NCI-H2196 treated with DMSO at 0.1 percent for 48 hours (cell line): ENCODE measurements at regions not wholly inside any gene's neighbourhood (a gene's known extent, or its start where the extent isn't known, plus 50 kb on each side); places are given as distances from the start of the nearest gene placed in this dataset.
"Not testable (repeated sequence)": the region's sequence is repeated elsewhere in the genome, so short reads cannot be mapped to it uniquely, and the experiment has no call there.

Source experiments
- DNase-seq: peaks from one replicate; lab custom pipeline; 2025; ENCODE audit not compliant: unreplicated experiment; lab: John Stamatoyannopoulos, UW

DNA sequence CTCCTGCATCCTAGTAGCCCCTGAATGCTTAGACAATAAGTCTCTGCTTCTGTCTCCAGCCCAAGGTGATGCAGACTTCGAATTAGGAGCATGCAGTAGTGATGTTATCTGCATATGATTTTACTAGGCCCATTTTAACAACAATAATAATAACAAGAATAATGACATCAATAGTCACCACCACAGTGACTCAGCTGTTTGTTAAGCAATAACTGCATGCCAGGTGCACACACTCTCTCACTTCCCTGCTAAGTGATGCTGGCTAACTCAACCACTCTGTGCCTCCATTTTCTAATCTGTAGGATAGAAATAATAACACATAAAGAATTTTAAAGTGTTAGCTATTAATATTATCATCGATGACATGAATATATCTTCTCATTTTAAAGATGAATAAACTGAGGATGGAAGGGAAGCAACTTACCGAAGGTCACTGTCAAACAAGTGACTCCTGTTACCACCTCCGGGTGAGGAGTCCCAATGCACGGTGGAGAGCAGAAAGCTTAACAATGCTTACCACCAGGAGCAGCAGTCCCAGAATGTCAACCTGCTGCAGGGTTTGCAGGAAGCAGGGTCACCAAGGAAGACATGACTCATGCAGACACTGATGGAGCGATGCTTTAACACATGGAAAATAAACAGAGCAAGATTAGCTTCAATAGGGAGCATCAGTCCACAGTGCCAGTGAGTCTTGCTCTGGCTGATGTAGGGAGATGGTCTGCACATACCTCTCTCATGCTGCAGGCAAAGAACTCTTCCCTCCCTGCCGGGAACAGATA, 290.2 kb downstream of the SPATA17 start:
- DNase-seq, result no peak

DNA sequence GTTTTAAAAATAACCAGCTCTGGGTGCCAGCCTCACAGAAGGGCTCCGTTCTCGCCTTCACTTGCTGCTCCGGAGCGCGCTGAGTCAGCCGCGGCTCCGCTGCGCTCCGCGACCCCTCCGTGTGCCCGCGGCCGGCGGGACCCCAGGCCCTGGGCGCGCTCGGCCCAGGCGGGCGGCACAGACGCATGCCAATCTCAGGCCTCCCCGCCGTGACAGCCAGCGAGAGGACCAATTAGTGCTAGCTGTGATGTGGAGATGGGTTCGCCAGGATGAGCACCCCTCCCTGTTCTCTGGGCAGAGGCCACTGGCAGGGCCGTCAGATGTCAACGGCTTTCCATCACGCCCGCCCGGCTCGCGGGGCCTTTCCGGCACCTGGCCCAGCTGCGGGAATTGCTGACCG, 293.8 kb downstream of the SPATA17 start:
- no peak for DNase-seq

DNA sequence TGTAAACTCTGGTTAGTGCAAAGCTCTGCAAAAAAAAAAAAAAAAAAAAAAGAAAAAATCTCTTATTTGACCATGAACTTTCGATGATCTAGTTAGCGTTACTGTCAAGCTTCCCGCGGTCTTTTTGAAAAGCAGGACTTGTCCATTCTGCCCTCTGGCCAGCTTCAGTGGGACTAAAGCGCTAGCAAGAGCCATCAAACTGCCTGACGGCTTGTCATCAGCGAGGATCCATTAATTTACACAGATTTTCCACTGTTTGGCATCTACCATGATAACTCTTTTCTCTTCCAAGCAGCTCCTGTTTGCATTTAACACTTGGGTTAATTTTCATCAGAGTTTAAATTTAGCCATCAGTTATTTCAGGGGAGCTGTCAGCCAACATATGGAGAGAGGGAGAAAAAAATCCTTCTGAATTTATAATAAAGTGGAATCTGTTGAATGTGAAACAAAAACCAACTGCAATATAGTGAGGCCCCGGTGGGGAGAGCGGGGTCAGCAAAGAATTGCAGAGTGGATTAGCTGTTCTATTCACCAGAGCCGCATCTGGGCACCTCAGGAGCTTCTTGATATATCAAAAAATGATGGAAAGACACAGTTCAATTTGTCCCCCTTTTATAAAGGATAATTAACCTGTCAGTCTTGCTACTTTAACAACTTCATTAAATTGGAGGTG, 298.2 kb downstream of the SPATA17 start:
- DNase-seq, result no peak

DNA sequence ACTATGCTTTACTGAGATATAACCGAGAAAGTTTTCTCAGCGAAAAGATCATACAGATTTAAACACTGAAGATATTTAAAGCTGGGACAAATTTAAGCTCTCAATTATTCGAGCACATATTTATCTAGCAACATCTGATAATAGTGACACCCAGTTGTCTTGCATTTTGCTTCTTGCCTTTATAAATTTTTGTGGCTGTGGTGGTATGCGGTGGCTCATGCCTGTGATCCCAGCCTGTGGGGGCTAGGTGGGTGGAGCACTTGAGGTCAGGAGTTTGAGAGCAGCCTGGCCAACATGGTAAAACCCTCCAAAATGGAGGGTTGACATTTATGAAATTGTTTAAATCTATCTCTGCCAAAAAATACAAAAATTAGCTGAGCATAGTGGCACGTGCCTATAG, 312.2 kb downstream of the SPATA17 start:
- DNase-seq, result no peak

DNA sequence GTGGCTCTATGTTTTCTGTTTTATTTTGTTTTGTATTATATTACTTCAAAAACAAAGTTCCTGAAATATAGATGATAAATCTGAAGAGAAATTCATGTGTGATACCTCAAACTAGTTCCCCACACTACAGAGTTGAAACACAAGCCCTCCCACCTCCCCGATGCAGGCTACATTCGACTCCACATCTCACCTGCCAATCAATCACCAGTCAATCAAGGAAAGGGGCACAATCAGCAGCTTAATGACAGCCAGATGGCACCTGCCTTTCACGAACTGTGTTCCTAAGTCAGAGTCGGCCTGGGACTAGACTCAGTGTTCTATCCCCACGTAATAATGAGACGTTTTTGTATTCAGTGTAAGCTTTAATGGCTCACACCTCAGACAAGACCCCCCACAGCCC, 313.4 kb downstream of the SPATA17 start:
- DNase-seq, result no peak

DNA sequence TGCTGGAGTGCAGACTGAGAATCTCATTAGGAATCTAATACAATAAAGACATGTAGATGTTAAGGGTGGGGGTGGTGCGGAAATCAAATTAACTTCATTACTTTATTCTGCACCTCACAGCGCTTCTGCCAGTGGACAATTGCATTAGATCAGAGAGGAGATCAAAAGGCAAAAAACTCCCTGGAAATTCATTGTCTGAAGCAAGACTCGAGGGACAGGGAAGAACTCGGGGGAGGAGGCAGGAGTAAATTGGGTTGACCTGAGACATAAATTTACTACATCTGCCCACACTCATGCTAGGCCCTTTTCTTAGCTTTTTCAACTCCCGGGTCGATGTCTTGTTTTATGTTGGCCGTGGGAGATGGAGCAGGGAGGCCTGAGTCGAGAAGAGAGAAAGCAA, 315.4 kb downstream of the SPATA17 start:
- no peak for DNase-seq

DNA sequence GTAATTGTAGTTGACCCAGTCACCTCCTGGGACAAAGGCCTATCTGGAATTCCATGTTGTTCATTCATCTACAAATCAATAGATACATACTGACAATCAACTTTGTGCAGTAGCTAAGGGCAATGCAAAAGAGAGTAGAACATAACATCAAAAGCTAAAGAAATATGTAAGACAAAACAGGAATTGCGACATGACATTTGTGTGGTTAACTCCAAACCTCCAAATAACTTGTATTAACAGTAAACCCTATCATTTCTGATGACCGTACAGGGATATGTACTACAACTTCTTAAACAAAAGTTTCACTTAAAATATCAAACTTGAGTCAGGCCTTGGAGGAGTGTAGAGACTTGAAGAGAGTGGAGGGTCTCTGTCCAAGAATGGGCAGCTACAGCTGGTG, 317.6 kb downstream of the SPATA17 start:
- DNase-seq, result no peak

DNA sequence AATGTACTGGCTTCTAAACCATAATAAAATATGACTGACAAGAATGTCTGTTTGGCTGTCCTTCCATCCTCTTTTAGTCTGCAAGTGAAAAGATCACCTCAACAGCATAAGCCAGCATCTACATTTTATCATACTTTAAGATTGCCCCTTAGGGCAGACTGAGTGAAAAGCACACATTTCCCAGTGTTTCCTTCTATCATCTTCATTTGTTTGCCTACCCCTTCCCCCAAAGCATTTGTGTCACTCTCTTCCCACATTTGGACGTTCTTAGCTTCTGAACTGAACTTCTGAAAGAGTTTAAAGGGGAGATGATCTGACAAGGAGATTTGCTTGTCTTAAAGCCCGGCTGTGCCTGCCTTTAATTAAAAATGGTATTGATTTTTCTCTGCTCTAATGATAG, 322.2 kb downstream of the SPATA17 start:
- DNase-seq, result no peak

DNA sequence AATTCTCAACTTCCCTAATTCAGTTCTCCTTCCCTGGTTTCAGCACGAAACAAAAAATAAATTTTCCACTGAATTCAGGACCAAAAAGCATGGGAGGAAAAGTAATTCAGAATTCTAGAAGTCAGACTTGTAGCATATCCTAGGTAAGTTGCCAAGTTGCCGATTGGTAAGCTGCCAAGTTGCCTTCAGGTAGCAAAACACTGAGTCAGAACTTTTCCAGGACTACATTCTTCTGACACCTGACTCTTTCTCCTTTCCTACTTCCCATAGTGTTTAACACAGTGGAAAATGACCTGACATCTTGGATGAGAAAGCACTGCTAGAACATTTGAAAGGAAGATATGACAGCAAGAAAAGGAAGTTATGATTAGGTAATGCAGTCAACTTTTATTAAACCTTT, 322.8 kb downstream of the SPATA17 start:
- no peak for DNase-seq

DNA sequence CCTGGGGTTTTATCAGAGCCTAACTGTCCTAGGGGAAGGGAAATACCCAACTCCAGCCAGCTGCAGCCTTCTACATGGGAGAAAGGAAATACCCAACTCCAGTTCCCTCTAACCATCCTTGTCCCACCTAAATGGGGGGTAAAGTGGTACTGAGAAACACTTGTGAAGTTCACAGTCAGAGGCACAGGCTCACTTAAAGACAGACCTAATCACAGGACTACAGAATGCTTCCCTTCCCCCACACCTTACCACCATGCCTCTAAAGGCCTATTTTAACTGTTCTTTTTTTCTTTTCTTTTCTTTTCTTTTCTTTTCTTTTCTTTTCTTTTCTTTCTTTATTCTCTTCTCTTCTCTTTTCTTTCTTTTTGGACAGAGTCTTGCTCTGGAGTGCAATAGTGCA, 324.6 kb downstream of the SPATA17 start:
- DNase-seq, result no peak

DNA sequence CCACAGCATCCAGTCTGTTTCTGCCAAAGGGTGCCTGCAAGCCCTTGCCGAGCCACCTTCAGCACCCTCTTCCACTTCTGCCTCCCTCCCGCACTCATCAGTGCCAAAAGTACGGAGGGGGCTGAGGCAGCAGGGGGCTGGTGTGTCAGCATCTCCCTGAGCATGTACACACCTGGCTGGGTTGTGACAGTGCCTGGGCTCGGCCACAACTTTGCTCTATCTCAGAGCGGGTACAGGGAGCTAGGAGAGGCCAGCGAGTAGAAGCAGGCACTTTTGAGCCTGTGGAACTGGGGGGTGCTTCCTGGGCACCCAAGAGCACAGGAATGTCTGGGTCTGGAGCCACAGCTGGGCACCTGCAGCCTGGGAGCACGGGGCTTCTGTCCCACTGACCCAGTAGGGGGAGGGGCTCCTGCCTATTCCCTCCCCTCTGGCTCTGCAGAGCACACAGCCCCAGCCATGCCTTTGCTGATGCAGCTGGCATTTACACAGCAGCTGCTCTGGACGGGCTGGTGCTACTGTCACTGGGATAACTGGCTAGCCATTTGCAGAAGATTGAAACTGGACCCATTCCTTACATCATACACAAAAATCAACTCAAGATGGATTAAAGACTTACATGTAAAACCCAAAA, 319.8 kb upstream of the RRP15 start:
- DNase-seq, result no peak

DNA sequence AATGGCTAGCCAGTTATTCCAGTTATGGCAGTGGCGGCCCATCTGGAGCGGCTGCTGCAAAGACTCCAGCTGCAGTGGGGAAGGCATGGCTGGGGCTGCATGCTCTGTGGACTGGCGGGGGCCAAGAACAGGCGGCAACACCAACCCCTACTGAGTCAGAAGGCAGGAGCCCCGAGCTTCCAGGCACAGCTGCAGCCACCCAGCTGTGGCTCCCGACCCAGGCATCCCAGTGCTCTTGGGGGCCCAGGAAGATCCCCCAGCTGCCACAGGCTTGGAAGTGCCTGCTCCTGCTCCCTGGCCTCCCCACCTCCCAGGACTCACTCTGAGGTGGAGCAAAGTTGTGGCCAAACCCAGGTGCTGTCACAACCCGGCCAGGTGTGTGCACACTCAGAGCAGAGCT, 317.0 kb upstream of the RRP15 start:
- no peak for DNase-seq

DNA sequence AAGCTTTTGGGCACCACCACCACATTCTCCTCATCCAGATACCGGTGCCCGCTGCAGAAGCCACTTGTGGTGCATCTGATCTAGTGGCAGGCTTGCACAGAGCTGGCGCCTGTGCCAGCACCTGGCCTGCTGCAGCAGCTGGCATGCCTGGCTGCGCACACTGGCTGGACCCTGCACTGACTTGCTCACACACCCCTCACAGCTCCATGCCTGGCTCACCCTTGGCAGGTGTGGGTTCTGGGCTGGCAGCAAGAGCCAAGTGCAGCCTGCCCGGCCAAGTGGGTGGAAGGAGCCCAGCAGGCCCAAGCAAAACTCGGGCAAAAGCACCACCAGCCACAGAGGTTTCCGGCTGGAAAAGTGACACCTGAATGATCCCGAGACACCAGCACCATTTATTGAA, 315.7 kb upstream of the RRP15 start:
- no peak for DNase-seq

DNA sequence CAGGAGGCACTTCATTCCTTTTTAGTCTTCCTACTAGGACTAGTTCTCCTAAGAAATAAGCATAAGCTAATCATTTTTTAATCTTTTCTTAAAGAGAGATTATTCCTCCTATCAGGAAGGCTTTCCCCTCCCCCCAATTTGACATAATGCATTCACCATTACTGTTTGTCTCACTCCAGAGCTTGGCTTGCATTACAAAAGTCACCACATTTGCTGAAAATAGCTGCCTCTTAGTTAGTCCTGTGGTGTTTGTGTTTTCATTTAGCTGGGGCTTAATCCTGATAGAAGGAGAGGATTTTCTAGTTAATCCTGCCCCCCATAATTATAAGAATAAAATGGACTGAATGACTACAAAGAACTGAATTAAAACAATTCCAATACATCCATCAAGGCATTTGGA, 307.1 kb upstream of the RRP15 start:
- no peak for DNase-seq

DNA sequence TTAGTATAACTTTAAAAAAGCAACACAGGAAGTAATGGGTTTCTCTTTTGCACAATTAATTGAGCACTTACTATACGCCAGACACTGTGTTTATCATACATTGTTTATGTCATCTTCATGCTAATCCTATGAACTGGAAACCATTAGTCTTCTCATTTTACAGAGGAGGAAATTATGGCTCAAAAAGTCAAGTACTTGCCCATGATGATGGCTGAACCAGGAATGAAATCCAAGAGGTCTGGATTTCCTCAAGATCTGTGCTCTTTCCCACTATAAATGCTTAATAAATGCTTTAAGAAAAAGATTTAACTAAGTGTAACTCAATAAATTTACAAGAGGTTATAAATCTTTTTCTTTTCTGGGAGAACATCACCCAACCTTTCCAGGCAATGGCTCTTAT, 303.7 kb upstream of the RRP15 start:
- no peak for DNase-seq

DNA sequence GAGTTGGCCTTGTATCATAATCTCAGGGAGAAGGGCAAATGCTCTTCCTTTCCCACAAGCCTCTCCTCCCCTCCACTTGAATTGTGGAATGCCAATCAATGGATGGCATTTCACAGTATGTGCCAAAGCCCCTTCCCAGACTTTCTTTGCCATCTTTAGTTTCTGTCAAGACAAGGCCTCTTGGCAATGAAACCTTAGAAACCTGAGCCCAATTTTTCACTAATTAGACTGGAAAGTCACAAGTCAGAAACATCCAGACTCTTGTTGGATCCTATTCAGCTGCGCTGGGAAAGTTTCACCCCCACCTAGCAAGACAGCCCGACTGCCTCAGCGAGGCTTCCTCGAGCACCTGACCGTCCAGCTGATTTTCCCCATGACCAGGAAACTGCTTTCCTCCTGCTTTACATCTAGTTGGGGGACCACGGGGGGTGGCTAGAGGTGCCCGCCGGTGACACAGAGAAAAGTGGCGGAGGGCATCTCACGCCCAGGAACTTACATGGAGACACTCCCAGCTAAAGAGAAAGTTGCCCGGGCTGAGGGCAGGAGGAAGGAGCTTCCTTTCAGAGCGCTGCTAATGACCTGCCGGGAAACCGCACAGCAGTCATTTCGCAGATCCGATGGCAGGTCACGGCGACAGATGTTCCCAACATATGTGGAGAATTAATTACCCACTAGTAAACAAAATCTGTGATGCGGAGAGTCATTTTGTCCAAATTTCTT, 302.6 kb upstream of the RRP15 start:
- no peak for DNase-seq

DNA sequence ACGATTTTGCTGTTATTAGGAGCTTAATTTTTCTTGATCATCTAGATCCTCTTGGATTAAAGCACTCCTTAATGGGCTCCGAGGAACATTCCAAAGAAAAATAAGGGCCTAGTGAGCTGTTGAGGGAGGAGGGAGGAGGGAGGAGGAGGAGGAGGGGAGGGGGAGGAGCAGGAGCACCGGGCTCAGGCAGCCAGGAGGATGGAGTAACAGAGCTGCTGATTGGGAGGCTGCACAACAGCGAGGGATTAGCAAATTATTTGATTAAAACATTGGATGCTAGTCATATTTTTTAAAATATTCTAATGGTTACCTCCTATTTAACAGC, 302.1 kb upstream of the RRP15 start:
- no peak for DNase-seq

DNA sequence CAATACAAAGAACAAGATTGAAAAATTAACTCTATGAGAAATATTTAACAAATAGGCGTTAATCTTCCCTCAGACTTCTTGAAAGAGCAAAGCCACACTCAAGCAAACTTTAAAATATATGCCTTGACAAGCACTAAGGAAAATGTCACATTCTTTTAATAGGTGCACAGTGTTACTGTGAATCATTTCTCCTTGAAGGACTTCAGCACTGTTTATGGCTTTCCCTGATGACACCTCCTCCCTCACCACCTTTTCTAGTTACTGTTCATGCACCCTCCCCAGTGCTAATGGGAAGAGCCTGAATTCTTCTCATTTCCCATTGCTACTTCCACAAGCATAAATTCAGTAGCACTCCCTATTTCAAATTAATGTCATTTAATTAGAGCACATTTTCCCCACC, 299.5 kb upstream of the RRP15 start:
- DNase-seq, result no peak

DNA sequence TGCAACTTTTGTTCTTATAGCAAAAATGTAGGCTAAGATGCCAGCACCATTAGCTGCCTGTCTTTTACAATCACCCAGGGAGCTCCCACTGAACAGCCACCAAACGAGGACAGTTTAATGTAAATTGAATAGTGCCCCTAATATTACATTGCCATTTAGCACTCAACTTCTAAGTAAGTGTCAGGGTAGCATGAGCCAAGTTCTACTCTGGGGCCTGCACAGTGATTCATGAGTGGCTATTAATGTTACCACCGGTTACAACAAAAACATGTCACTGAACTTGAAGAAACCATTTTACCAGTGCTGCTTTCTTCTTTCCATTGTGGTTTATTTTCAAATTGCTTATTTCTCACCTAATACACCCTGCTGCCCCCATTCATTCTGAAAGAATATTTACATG, 295.6 kb upstream of the RRP15 start:
- DNase-seq, result no peak

DNA sequence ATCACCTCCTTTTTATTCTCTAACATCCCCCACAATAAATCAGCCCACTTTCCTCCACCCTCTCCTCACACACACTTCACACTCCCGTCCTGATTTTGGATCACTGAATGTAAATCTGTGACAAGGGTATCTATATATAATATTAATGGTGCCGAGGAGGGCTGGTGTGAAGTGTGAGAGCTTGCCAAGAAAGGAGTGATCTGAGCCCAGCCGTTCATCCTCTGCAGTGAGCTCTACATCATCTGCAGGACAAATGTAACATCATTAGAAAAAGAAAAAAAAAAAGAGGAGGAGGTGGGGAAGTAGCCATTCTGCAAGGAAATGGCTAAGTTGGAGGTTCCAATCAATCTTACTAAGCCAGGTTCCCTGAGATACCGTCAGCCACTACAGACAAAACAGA, 291.7 kb upstream of the RRP15 start:
- DNase-seq, result no peak

DNA sequence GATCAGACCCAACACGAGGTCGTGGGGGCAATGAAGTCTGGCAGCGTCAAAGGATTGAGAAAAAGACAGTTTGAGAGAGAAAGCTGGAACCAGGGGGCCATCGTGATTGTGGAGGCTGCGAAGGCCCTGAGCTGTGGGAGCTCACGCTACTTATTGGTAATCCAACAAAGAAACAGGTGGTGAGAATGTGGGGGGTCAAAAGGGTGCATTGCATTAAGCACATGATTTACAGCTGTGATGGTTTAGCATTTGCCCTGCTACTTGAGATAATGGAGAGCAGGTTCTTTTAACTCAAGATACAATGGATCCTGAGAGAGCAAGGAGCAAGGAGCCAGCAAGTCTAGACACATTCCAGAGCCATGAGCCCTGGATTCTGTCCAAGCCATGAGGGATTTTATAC, 276.8 kb upstream of the RRP15 start:
- not testable (repeated sequence) for DNase-seq

DNA sequence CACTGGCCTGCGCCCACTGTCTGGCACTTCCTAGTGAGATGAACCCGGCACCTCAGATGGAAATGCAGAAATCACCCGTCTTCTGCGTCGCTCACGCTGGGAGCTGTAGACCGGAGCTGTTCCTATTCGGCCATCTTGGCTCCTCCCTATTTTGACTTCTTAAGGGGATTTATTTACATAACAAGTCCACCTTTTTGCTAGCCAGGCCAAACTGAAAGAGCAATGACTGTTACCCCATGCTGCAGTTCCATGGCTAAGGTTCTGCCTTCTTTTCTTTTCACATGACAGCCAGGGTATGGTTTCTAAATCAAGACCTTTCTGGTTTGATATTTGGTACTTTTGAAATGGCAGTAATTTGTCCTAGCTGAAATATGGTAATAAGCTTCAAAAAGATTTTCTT, 270.0 kb upstream of the RRP15 start:
- DNase-seq, result not testable (repeated sequence)
